IPS-18a (cell line): ENCODE measurements at regions not wholly inside any gene's neighbourhood (a gene's known extent, or its start where the extent isn't known, plus 50 kb on each side); places are given as distances from the start of the nearest gene placed in this dataset.
"Not testable (repeated sequence)": the region's sequence is repeated elsewhere in the genome, so short reads cannot be mapped to it uniquely, and the experiment has no call there.

ENCODE experiments used
- H3K27ac ChIP-seq: one replicate; pipeline ENCODE4 v1.5.1; 2013; ENCODE audit warnings: low read length
- H3K27me3 ChIP-seq: one replicate; pipeline ENCODE4 v1.6.1; 2013; ENCODE audit warnings: mild to moderate bottlenecking, low read length; ENCODE audit not compliant: control insufficient read depth, insufficient read depth
- H3K36me3 ChIP-seq: one replicate; pipeline ENCODE4 v1.6.1; 2013; ENCODE audit warnings: low read depth, low read length; ENCODE audit not compliant: control insufficient read depth
- H3K4me1 ChIP-seq: one replicate; pipeline ENCODE4 v1.6.1; 2013; ENCODE audit warnings: low read depth, low read length; ENCODE audit not compliant: control insufficient read depth
- H3K4me3 ChIP-seq: one replicate; pipeline ENCODE4 v1.5.1; 2013; ENCODE audit warnings: low read length
- H3K9ac ChIP-seq: one replicate; pipeline ENCODE4 v1.6.1; 2013; ENCODE audit warnings: mild to moderate bottlenecking, low read length, moderate library complexity
- H3K9me3 ChIP-seq: one replicate; pipeline ENCODE4 v1.6.1; 2013; ENCODE audit warnings: low read depth, low read length; ENCODE audit not compliant: control insufficient read depth

DNA sequence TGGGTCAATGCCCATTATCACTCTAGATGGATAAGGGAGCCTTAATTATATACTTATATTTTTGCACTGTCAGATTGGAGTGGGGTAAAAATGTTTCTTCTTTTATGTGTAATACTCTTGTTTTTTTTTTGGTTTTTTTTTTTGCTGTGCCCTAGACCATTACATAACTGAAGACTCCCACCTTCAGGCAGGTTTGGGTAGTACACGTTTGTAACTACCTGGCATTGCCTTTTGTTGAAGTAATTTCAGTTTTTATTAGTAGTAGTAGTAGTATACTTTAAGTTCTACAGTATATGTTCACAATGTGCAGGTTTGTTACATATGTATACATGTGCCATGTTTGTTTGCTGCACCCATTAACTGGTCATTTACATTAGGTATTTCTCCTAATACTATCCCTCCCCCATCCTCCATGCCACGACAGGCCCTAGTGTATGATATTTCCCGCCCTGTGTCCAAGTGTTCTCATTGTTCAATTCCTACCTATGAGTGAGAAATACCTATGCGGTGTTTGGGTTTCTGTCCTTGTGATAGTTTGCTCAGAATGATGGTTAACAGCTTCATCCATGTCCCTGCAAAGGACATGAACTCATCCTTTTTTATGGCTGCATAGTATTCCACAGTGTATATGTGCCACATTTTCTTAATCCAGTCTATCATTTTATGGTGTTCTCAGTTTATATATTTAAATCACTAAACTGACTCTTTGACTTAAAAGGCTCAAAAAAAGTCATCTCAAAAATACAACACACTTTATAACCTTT lies 109.2 kb upstream of the FBXO28 start:
- H3K9me3 ChIP-seq, H3K27me3 ChIP-seq, H3K27ac ChIP-seq, H3K4me3 ChIP-seq, H3K4me1 ChIP-seq, H3K9ac ChIP-seq, H3K36me3 ChIP-seq: not testable (repeated sequence)

DNA sequence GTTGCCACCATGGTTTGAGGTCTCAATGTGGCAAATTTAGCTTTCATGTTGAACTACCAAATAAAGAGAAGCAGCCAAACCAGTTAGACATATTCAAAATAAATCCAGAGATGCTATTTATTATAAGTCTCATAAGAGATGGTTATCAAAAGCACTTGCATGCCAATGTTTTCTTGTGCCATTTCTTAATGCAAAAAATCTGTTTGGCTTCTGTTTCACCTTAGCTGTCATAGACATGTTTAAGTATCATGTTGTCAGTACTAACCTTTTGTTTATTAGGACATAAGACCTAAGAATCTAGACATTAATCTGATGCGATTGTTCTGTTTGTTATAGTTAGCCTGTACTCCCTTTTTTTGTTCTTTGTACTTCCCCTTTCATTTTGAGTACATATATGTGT lies 110.0 kb upstream of the FBXO28 start:
- not testable (repeated sequence) for H3K27ac ChIP-seq, H3K36me3 ChIP-seq, H3K9ac ChIP-seq, H3K4me1 ChIP-seq, H3K27me3 ChIP-seq, H3K4me3 ChIP-seq, H3K9me3 ChIP-seq

DNA sequence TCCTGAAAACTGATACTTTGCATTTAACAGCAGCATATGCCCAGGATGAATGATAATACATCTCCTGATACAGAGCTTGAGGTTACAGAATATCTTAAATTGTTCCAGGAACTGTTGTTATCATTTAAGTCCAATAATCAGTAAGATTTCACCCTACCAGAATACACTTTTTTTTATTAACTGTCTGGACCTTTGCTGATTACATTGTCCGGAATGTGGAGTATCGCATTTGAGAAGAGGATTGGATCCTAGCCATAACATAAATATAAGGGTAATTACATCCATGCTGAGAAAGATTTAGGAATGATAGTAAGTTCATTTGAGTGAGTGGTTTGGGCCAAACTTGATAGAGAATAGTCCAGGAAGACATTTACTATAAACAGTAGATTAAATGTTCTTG lies 112.2 kb upstream of the FBXO28 start:
- H3K27me3 ChIP-seq, H3K4me1 ChIP-seq, H3K36me3 ChIP-seq, H3K9me3 ChIP-seq, H3K27ac ChIP-seq, H3K4me3 ChIP-seq, H3K9ac ChIP-seq: not testable (repeated sequence)

DNA sequence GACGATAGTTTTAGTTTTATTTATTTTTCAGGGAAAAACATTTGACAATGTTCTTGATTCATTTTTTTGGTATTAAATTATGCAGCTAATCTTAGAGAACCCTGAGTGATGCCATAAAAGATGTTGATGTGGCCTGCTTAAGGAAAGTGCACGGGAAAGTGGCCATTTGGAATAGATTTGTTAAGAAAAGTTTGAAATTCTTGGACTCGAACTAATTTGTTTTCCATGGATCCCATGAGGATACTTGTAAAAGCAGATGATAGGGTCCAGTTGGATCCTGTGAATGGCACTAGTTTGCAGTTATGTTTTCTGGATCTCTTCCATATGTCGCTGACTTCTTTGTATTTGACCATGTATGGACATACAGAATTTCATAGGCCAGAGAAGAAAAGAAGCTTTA lies 114.2 kb upstream of the FBXO28 start:
- not testable (repeated sequence) for H3K27me3 ChIP-seq, H3K9me3 ChIP-seq, H3K27ac ChIP-seq

GRCh38 chr1:223998676-223999455 lies 115.0 kb upstream of the FBXO28 start:
- not testable (repeated sequence) for H3K9ac ChIP-seq, H3K4me3 ChIP-seq, H3K27me3 ChIP-seq, H3K4me1 ChIP-seq, H3K36me3 ChIP-seq, H3K9me3 ChIP-seq, H3K27ac ChIP-seq

More for the DNA sequence above, 114.2 kb upstream of the FBXO28 start:
- H3K36me3 ChIP-seq, H3K4me1 ChIP-seq, H3K4me3 ChIP-seq, H3K9ac ChIP-seq: not testable (repeated sequence)

DNA sequence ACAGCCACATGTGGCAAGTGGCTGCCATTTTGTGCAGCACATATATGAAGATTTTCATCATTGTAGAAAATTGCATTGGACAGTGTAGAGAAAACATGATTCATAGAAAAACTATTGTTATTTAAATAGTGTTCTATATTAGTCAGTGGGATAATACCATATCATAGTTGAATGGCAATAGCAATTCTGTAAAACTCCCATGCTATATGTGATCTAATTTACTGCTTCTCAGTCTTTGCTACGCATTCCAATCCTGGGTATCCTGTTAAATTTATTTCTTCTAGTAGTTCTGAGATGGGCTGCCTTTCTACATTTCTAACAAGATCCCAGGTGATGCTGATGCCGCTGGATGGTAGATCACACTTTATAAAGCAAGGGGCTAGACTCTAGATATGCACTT lies 117.5 kb upstream of the FBXO28 start:
- H3K36me3 ChIP-seq, H3K27me3 ChIP-seq, H3K4me1 ChIP-seq, H3K9me3 ChIP-seq, H3K9ac ChIP-seq, H3K4me3 ChIP-seq, H3K27ac ChIP-seq: not testable (repeated sequence)

DNA sequence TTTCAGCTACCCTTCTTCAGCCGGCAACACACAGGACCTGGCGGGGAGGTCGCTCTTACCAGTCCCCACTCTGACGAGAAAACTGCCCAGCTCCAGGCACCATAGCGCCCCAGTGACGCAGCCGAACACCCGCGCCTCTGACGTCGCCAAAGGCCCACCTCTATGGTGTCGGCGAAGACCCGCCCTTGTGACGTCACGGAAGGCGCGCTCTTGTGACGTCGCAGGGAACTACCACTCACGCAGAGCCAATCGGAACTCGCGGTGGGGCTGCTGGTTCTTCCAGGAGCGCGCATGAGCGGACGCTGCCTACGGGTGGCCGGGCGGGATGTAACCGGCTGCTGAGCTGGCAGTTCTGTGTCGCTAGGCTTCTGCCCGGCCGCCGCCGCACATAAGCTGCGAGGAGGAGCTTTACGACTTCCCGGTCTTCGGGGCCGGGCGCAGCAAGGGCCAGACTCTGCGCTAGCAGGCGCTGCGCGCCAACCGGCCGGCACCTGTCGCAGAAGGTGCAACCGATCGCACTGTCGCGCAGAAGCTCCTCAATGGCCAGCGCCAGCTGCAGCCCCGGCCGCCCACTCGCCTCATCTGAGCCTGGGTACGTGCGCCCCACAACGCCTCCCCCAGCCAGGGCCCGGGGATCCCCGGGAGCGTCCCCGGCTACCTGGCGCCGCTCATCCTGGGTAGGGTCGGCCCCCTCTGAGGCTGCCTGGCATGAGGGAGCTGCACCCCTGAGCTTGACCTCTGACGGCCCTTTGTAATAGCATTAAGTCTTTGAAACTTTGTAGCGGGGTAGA lies 121.3 kb upstream of the FBXO28 start:
- H3K27ac ChIP-seq, H3K9me3 ChIP-seq, H3K4me1 ChIP-seq, H3K36me3 ChIP-seq, H3K27me3 ChIP-seq: not testable (repeated sequence)
- Histone ChIP-seq H3K4me3 (peak overlapping the region; percentile 65), H3K9ac (peak overlapping the region; percentile 68)

DNA sequence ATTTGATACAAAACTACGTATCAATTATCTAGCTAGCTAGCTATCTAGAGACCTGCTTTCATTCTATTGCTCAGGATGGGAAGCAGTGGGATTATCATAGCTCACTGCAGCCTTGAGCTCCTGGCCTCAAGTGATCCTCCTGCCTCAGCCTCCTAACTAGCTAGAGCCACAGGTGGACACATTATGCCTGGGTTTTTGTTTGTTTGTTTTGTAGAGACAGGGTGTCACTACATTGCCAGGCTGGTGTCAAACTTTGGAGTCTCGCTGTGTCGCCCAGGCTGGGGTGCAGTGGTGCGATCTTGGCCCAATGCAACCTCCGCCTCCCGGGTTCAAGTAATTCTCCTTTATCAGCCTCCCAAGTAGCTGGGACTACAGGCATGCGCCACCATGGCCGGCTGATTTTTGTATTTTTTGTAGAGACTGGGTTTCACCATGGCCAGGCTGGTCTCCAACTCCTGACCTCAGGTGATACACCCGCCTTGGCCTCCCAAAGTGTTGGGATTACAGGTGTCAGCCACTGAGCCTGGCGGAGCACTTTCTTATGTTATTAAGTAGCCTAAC lies 122.5 kb upstream of the FBXO28 start:
- not testable (repeated sequence) for H3K27me3 ChIP-seq, H3K36me3 ChIP-seq, H3K9ac ChIP-seq, H3K9me3 ChIP-seq, H3K27ac ChIP-seq, H3K4me1 ChIP-seq, H3K4me3 ChIP-seq

DNA sequence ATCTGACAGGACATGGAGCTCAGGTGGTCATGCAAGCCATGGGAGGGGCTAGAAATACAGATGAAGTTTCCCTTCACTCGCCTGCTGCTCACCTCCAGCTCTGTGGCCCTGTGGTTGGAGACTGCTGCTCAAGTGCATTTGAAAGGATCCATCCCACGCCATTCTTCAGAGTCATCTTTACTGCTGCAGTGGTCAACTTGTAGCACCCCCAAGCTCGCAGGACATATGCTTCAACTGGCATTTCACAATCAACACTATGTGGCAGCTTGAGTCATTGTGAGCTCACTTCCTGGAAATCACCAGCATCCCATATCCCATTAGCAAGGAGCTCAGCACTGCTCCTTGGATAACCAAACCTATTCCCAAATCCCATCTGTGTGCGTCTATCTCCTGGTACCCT lies 116.2 kb upstream of the TP53BP2 start:
- not testable (repeated sequence) for H3K27ac ChIP-seq, H3K4me1 ChIP-seq, H3K9ac ChIP-seq, H3K4me3 ChIP-seq, H3K27me3 ChIP-seq, H3K9me3 ChIP-seq, H3K36me3 ChIP-seq

- H3K4me1 ChIP-seq, H3K27ac ChIP-seq, H3K36me3 ChIP-seq, H3K9me3 ChIP-seq, H3K4me3 ChIP-seq, H3K9ac ChIP-seq, H3K27me3 ChIP-seq: not testable (repeated sequence)
These were observed 107.1 kb upstream of the TP53BP2 start for GRCh38 chr1:223952801-223953200.

GRCh38 chr1:223951551-223951950 lies 105.8 kb upstream of the TP53BP2 start:
- H3K27me3 ChIP-seq, H3K36me3 ChIP-seq, H3K4me3 ChIP-seq, H3K27ac ChIP-seq, H3K4me1 ChIP-seq, H3K9me3 ChIP-seq, H3K9ac ChIP-seq: not testable (repeated sequence)
